Choroid plexus epithelial cell (primary cell): ENCODE measurements at regions not wholly inside any gene's neighbourhood (a gene's known extent, or its start where the extent isn't known, plus 50 kb on each side); places are given as distances from the start of the nearest gene placed in this dataset.

Experiments
- DNase-seq: peaks from one replicate; pipeline ENCODE4 v3.0.0-alpha.2; 2010; ENCODE audit warnings: low read depth
- H3K4me3 ChIP-seq: 2 replicates; pipeline ENCODE4 v1.5.1; 2011; ENCODE audit warnings: low read depth, mild to moderate bottlenecking, control low read depth, low read length, moderate library complexity
- CTCF ChIP-seq: conservative IDR thresholded peaks from 2 replicates; pipeline ENCODE4 v1.5.1; 2011; ENCODE audit warnings: low read depth, mild to moderate bottlenecking, control low read depth, inconsistent platforms, low read length, moderate library complexity

GRCh38 chrX:124994404-124994803, 325.3 kb upstream of the TEX13C start:
- no peak for DNase-seq
- no peak for TF ChIP-seq CTCF
- no peak overlapping the region for H3K4me3 ChIP-seq

GRCh38 chrX:125003746-125004446, 315.8 kb upstream of the TEX13C start:
- no peak for DNase-seq
- no peak for TF ChIP-seq CTCF
- H3K4me3 ChIP-seq: no peak overlapping the region

GRCh38 chrX:125004799-125005198, 314.9 kb upstream of the TEX13C start:
- no peak overlapping the region for H3K4me3 ChIP-seq
- DNase-seq: no peak
- TF ChIP-seq CTCF: no peak

- TF ChIP-seq CTCF: no peak
- H3K4me3 ChIP-seq: no peak overlapping the region
- DNase-seq: no peak
These were observed 313.8 kb upstream of the TEX13C start for GRCh38 chrX:125005863-125006262.

GRCh38 chrX:125006704-125007103, 313.0 kb upstream of the TEX13C start:
- no peak for TF ChIP-seq CTCF
- no peak overlapping the region for H3K4me3 ChIP-seq
- DNase-seq: no peak

- no peak for TF ChIP-seq CTCF
- DNase-seq: no peak
- no peak overlapping the region for H3K4me3 ChIP-seq
These were observed 307.1 kb upstream of the TEX13C start for GRCh38 chrX:125012585-125012984.

- H3K4me3 ChIP-seq: no peak overlapping the region
- no peak for DNase-seq
- no peak for TF ChIP-seq CTCF
These were observed 290.5 kb upstream of the TEX13C start for GRCh38 chrX:125029131-125029530.
